Activated CD4-positive, alpha-beta T cell treated with anti-CD3 and anti-CD28 coated beads, Interleukin-2, amount 50 U/mL, for 1 hour (primary cell): ENCODE measurements at regions not wholly inside any gene's neighbourhood (a gene's known extent, or its start where the extent isn't known, plus 50 kb on each side); places are given as distances from the start of the nearest gene placed in this dataset.

Source experiments
- DNase-seq: peaks from one replicate; pipeline ENCODE4 v3.0.0-alpha.2; 2020

DNA sequence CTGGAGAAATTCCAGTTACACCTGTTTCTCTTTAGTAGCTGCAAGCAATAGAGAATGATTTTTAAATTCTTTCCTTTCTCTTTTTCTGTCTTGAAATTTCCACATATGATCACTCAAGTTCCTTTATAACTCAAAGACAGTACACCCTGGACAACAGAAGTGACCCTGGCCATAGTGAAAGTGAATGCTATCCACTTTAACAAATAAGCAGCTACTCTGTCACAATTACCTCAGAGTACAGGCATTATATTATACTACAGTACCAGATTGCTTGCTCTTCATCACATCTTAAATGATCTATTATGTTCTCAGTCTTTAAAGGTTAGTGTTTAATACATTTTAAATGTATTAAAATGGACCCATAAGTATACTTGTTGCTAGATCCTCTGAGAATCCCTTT, 136.2 kb downstream of the KLF12 start:
- DNase-seq, result no peak

DNA sequence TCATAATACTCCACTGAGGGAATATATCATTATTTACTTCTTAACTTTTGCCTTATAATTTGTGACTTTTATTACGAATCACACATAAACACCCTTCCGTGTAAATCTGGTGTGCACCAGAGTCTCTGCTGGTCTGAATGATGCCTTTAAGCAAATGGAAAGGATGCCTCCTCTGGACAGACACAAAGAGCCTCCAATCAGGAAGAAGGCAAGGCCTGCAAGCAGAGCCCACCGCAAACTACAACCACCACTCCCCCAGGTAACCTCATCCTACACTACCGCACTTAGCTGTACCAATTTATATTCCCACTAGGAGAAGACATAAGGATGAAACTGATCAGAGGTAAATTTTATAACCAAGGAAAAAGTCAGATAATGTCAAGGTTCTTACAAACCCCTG, 137.6 kb downstream of the KLF12 start:
- no peak for DNase-seq

DNA sequence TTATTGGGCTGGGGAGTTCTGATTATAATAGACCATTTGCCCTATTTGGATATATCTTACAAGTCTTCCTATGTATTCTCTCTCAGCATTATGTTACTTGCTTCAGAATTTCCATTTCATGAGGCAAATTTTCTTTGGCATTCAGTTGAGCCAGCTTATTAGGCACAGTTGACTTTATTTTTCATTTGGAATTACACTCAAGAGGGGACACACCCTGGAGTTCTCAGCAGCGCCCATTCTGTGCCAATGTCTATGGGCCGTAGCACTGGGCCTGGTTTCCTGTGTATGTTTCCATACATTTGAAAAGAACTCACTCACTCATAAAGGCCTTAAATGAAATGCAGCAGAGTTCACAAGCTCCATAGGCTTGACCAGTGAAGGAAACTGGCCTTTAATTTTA, 138.5 kb downstream of the KLF12 start:
- no peak for DNase-seq

DNA sequence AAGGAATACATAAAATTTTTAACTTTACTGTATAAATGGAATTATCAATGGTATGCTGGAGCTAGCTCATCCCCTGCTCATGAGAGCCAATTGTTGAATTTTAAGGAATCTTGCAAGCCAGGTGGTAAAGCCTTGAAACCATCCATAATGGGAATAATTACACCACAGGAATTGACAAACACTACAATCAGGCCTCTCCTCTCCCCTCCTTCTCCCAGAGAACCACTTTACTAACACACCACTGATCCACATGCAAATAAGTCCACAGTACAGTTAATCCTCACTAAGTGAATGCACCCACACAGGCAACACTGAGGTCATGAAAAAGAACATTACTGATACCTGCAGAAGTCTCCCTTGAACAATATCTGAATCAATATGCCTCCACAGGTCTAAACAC, 140.5 kb downstream of the KLF12 start:
- no peak for DNase-seq

DNA sequence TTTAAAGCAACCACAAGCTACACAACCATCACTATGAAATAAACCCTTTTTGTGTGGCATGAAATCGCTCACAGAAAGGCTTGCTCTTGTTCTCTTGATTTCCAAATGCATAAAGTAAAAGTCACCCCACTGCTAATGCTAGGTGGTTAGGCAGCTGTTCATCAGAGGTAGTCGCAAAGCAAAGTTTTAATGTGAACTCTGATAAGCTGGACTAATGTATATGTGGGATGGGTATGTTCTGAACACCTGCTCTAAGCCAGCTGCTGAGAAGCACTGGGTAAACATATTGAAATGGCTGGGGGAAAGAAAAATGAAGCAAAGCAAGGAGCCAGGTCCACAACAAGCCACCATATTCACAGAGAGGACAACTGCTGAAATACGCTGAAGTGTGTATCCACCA, 142.3 kb downstream of the KLF12 start:
- no peak for DNase-seq

DNA sequence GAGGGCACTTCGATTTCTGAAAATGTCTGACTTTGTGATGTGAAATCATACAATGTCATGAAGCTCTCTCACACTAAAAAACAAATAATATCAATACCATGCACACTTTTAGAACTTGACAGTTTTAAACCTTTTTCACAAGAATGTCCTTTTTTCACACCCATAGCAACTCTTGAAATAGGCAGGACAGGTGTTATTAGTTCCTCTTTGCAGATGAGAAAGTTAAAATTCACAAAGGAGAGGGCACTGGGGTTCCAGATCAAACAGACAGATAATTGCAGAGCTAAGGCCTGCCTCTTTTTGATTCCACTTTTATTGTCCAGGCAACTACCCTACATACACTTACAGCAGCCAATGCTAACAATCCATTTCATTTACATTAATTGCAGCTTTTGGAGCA, 142.8 kb downstream of the KLF12 start:
- DNase-seq, result no peak

DNA sequence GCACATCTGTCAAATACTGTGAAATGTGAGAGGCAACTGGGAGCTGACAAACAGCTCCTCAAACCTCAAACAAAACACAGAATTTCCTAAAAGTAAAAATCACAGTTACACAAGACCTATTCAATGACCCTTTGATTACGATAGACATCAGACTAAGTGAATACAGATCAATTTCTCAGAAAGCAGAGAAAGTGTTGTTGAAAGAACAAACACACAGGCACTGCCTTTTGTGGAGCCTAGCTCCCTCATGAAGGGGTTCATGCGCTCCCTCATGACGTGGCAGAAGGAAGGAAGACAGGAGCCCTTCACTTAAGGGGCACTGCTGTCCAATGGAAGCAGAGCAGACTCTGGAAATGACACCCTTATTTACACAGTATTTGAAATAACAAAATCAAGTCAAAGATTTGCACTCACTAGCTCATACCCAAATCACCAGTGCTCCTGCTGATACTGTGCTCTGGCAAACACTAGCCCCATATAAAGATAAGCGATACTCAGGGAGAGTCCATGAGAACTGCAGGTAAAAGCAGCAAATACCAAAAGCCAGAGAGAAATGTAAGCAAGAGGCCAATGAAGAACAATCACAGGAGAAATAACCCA, 144.9 kb downstream of the KLF12 start:
- no peak for DNase-seq

DNA sequence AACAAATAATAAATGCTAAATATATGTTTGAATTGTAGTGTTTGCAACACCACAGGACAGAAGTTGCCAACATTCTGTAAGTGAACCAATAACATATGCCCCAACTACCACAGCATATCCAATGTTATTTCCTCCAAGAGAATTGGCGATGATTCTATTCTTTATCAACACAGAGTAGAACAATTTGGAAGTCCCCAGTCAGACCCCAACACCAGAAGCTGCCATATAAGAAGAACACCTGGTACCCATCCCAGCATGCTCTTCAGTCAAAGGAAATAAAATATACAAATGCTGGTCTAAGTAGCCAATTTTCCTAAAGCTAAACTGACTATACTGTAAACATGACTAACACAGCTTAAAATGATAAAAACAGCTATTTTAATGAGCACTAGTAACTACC, 145.7 kb downstream of the KLF12 start:
- no peak for DNase-seq

DNA sequence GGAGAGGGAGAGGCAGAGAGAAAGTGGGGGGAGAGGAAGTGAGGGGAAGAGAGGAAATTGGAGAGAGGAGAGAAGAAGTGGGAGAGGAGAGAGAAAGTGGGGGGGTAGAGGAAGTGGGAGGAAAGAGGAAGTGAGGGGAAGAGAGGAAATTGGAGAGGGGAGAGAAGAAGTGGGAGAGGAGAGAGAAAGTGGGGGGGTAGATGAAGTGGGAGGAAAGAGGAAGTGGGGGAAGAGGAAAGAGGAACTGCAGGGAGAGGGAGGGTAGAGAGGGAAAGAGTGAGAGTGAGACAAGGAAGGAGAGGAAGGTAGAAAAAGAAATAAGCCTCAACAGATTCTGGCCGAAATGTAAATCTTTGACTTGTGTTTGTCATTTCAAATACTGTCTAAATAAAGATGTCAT, 146.6 kb downstream of the KLF12 start:
- DNase-seq, result no peak

DNA sequence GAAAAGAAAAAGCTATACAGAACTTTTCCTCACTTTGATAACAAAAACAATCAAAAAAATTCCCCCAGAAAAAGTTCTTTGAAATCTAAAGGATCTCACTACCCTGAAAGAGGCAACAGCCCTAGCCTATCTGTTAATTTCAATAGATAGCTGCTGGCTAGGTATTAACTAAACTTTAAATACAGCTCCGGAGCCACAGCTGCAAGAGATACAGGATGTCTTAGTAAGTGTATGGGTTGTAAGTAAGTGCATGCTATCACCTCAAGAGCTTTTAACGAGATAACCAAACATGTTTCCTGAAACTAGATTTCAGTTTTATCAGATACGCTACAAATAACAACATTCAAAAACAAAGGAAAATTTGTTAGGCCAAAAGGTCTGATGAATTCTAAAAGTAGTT, 148.4 kb downstream of the KLF12 start:
- DNase-seq, result no peak

DNA sequence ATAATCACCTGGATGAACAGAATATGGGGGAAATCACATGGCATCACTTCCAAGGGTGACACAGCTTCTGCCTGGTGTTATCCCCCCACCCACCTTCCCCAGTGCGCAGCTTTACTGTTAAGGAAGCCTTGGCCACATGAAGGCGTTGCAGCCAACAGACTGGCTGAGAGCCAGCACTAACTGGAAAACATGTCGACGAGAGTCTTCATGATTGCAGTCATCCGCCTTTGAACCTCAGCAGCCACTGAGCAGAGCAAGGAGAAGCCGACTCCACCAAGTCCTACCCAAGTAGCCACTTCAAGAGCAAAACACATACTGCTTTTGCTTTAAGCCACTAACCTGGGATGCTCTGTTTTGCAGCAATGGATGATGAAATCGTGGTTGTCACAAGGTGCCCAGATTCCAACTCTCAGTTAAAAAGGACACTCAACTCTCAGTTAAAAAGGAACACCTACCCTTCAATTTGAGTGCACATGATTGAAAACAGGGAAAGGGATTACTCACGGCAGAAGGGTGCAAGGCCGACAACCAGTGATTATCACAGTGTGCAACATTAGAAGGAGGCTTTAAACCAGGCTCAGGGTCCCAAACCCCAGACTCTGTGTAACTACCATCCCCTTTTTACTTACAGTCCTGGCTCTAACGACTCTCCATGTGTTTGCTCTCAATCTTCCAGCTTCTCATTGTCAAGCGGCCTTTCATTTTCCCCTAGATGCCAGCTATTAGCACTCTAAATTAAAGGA, 149.1 kb downstream of the KLF12 start:
- DNase-seq, result peak; percentile 79

DNA sequence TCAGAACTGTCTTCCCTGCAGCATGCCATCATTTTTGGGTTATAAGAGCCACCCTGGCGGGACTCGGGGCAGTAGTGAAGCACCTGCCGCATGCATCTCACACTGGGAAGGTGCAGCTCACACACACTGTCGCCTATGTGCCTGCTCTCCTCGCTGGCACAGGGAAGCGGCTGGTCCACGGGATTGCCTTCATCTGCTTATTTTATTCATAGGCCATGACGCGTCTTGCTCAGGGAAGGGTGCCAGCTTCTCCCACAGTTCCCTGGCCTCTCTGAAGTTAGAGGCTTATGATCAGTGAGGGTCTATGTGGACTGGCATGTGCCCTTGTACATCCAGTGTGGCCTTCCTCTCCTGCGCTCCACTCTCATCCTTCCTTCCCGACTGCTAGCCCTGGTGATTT, 150.0 kb downstream of the KLF12 start:
- no peak for DNase-seq

DNA sequence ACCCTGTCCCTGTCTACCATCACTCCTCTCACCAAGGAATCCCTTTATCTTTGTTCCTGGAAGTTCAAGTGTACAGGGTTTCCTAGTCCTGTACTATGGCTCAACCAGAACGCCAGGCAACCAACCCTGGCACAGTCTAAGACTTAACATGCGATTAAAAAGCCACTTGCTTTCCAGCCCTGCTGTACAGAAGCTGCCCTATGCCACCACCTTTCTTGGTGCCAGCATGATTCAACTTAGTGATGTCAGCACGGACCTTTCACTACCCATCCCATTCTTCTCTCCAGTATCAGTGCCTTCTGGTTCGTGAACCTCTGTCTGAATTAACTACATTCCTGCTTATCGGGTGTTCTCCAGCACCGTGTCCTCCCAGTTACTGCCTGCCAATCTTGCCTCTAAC, 151.1 kb downstream of the KLF12 start:
- no peak for DNase-seq

DNA sequence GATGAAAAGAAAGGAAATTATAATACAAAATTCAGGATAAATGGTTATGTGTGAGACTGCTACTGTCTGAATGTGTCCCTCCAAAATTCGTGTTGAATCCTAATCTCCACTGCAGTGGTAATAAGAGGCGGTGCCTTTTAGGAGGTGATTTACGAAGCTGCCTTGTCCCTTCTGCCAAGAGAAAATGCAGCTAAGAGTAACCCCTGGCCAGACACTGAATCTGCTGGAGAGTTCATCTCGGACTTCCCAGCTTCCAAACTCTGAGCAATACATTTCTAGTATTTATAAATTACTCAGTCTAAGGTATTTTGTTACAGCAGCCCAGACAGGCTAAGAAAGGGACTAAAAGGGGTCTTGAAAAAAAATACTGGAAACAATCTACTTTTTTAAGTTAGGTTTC, 152.6 kb downstream of the KLF12 start:
- DNase-seq, result no peak

DNA sequence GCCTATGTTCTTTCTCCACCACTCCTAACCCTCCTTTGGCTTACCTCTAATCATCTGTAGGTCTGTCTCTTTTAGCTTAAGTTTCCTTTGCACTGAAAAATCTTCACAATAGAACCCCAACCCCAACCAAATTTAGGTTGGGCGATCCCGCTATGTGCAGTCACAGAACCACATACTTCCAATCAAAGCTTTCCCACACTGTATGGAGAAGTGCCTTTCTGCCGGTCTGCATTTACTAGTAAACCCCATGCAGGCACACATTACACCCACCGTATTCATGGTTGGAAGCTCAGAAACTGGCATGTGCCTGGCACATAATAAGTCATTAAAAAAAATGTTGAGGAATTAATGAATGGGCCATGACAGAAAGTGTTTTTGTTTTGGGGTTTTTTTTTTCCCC, 158.4 kb downstream of the KLF12 start:
- DNase-seq, result no peak

DNA sequence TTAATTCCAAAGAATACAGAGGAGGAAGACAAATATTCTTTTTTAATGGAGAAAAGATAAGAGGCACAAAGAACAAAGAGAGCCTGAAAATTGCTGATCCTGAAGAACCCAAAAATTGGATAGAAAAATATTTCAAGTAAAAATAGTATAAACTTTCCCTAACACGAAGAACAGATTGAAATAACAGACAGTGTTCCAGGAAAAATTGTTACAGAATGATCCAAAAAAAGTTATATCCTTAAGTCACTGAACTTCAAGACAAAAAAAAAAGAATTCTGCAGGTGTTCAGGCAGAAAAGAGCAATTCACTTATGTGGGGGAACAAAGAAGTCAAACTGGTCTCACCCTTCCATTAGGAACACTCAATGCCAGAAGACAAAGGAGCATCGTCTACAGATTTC, 160.2 kb downstream of the KLF12 start:
- no peak for DNase-seq

DNA sequence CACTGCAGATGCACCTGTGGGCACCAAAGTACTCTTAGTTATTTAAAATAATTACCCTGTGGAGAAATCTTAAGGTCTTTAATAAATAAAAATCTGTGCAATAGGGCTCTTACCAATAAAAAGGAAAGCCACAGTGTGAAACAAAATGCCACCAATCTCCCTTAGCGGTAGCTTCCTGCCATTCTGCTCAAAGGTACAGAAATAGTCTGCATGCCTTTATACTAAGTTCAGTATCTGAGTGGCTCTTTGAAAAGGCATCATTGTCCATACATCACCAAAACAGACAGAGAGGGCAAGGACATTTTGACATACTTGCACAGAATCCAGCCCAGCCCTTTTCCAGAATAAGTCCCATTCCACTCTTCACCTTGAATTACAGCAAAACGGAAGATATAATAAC, 161.0 kb downstream of the KLF12 start:
- no peak for DNase-seq

DNA sequence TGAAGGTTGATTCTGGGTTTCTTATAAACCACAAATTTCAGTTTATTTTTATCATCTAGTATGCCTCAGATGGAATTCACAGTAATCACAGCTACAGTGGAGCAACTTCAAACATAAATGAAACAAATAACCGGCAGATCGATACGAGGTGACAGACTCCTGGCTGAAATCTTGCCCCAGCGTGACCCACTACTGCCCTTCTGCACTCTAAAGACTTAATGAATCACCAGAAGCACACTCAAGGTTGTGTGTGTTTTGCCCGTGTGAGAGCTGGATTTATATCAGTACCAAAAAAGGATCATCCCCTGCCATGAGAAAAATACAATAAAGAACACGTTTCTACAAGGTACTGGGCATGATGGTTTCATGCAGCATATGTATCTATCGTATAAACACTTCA, 161.7 kb downstream of the KLF12 start:
- no peak for DNase-seq

DNA sequence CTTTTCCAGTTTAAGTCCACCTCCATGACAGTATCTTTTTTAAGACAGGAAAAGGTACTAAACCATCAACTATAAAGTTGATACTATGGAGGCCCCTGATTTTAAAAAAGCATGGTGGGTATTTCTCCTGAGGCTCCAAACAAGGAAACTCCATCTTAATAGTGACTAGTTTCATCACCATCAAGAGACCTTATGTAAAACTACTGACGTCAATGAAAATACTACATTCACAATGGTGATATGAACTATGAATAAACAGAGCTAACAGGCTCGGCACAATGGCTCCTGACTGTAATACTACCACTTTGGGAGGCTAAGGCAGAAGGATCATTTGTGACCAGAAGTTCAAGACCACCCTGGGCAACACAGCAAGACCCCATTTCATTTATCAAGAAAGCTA, 162.7 kb downstream of the KLF12 start:
- no peak for DNase-seq

DNA sequence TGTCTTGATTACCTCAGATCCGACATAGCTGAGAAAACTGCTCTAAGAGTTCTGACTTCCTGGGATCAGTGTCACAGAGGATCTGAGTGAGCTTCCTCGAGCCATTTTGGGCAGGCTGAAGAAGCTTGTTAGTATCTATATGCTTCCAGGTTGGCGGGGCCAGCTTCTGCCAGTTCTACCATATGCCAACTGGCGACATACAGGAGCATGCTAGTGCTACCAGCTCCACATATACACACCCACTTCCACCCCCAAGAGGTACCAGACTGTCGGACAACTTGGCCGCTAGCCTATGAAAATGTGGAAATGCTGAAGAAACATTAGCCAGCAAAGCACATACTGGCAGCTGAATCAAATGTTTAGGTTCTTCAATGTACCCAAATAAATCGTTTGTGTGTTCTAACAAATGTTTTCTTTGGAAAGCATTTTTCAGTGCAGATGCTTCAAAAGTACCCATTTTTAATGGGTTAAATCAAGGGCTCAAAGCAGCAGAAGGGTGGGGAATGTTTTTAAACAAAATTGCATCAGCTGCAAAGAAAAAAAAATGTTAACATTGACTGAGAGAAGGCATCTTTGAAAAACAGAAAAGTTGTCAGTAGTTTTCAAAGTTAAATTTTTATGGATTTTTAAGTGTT, 163.7 kb downstream of the KLF12 start:
- no peak for DNase-seq

DNA sequence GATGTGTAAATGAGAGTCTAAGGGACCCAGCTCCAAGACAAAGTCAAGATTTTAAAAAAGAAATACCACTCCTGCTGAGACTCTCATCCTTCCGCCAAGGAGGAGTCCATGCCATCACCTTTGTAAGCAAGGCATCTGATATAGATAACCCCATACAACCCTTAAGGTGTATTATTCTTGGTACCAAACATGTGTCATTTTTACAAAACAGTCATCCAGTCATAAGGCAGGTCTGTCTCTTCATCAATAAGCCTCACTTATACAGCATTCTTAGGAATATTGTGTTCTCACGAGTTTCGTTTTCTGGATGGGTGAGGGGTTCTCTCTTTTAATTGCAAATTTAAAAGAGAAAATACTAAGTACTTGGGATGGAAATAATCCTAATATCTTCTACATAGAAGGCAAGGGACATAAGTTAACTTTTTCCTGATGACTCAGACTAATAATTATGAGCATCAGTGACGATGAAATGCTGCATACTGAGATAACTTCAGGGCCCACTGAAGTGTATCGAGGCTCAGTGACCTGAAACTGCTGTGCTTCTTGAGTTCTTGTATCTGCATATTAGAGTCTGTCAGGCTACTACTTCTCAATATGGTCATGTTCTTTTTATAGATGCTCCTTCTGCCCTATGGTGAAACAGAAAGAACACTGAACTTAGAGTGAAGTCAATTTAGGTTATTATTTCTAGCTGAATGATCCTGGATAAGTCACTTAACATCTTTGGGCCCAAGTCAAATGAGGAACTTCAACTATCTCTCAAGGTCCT, 166.6 kb downstream of the KLF12 start:
- no peak for DNase-seq

DNA sequence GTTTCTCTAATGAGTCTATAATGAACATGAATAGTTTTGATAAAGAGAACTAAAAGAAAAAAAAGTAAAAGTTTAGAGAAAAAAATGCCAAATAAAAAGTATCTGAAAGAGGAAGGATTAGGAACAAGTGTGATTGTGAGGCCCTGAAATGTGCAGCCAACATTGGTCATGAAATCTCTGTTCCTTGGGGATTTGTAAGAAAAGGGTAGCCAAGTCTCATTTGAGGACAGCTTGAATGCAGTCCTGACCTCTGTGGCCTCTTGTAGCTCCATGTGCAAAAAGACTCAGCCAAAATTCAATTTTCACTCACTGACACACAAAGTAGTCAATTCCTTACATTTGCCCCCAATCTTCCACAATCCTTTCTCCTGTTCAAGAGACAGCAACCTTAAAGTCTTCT, 167.9 kb downstream of the KLF12 start:
- DNase-seq, result no peak

DNA sequence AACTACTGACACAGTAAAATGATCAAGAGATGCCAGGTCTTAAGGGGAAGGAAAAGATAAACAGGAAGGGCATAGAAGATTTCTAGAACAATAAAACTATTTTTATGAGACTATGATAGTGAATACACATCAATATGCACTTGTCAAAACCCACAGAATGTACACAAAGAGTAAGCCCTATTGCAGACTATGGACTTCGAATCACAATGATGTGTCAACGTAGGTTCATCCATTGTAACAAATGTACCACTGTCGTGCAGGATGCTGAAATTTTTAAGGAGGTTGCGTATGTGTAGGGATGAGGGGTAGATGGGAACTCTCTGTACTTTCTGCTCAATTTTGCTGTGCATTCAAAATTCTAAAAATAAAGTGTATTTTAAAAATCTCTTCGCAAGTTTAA, 171.9 kb downstream of the KLF12 start:
- no peak for DNase-seq

DNA sequence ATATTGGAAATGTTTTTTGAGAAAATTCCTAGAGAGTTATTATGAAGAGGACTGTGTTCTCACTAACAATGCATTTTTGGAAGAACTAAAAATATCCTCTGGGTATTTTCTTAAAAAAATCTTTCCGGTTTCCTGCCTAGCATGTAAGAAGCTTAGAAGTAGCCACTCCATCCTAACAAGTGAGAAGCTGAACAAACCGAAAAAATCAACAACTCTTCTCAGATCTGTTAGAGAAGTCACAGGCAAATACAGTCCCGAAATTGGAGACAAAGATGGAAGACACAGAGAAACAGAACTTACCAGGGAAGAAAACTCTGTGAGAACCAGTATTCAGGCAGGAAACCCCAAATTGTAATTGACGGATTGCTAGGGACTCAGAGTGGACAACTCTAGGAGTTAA, 173.0 kb downstream of the KLF12 start:
- no peak for DNase-seq
